DOHH2 (cell line): ENCODE measurements at regions not wholly inside any gene's neighbourhood (a gene's known extent, or its start where the extent isn't known, plus 50 kb on each side); places are given as distances from the start of the nearest gene placed in this dataset.

Source experiments
- H3F3A ChIP-seq: fragments of 200-600 bp; sonication (generic), shearing (Covaris generic); 2 replicates; pipeline ENCODE4 v1.6.0; 2016; ENCODE audit warnings: antibody characterized with exemption, mild to moderate bottlenecking; ENCODE audit not compliant: control insufficient read depth, insufficient read depth
- H3K27ac ChIP-seq: fragments of 200-600 bp; sonication (generic); 2 replicates; pipeline ENCODE4 v1.5.1; 2014; ENCODE audit warnings: low read depth, mild to moderate bottlenecking, low read length, moderate library complexity
- H3K27me3 ChIP-seq: fragments of 200-600 bp; sonication (generic); 2 replicates; pipeline ENCODE4 v1.6.1; 2014; ENCODE audit warnings: mild to moderate bottlenecking, low read length, mixed read lengths; ENCODE audit not compliant: control insufficient read depth
- H3K36me3 ChIP-seq: fragments of 200-600 bp; sonication (generic); 2 replicates; pipeline ENCODE4 v1.6.1; 2014; ENCODE audit warnings: mild to moderate bottlenecking, low read length, moderate library complexity, mixed read lengths; ENCODE audit not compliant: control insufficient read depth
- H3K4me1 ChIP-seq: fragments of 200-600 bp; sonication (generic); 2 replicates; pipeline ENCODE4 v1.6.1; 2014; ENCODE audit warnings: mild to moderate bottlenecking, low read length, mixed read lengths; ENCODE audit not compliant: control insufficient read depth
- H3K4me2 ChIP-seq: fragments of 200-600 bp; sonication (generic); 2 replicates; pipeline ENCODE4 v1.6.0; 2014; ENCODE audit warnings: mild to moderate bottlenecking, low read length, moderate library complexity
- H3K4me3 ChIP-seq: fragments of 200-600 bp; sonication (generic); 2 replicates; pipeline ENCODE4 v1.5.1; 2014; ENCODE audit warnings: mild to moderate bottlenecking, low read length, mixed read lengths
- H3K79me2 ChIP-seq: fragments of 200-600 bp; sonication (generic); 2 replicates; pipeline ENCODE4 v1.6.1; 2014; ENCODE audit warnings: mild to moderate bottlenecking, low read length, mixed read lengths; ENCODE audit not compliant: control insufficient read depth
- H3K9me2 ChIP-seq: fragments of 200-600 bp; sonication (generic); replicated peaks from 2 replicates; pipeline ENCODE4 v1.6.1; 2014; ENCODE audit warnings: mild to moderate bottlenecking, low read length, mixed read lengths; ENCODE audit not compliant: control insufficient read depth
- H3K9me3 ChIP-seq: fragments of 200-600 bp; sonication (generic); 2 replicates; pipeline ENCODE4 v1.6.1; 2014; ENCODE audit warnings: antibody characterized with exemption, low read length, mixed read lengths; ENCODE audit not compliant: control insufficient read depth, insufficient read depth
- H4K20me1 ChIP-seq: fragments of 200-600 bp; sonication (generic); 2 replicates; pipeline ENCODE4 v1.6.0; 2014; ENCODE audit warnings: low read depth, mild to moderate bottlenecking, antibody characterized with exemption, low read length, moderate library complexity; ENCODE audit not compliant: control insufficient read depth, insufficient read depth
- CTCF ChIP-seq: fragments of 200-600 bp; sonication (generic); IDR thresholded peaks from one replicate; pipeline ENCODE4 v1.5.1; 2014; ENCODE audit warnings: antibody characterized with exemption, mild to moderate bottlenecking, low read depth, low read length; ENCODE audit not compliant: poor library complexity, severe bottlenecking
- EZH2phosphoT487 ChIP-seq: fragments of 200-600 bp; sonication (generic); IDR thresholded peaks from 2 replicates; pipeline ENCODE4 v1.6.1; 2017; ENCODE audit warnings: borderline replicate concordance, mild to moderate bottlenecking, antibody characterized with exemption, low read length, moderate library complexity, mixed read lengths

DNA sequence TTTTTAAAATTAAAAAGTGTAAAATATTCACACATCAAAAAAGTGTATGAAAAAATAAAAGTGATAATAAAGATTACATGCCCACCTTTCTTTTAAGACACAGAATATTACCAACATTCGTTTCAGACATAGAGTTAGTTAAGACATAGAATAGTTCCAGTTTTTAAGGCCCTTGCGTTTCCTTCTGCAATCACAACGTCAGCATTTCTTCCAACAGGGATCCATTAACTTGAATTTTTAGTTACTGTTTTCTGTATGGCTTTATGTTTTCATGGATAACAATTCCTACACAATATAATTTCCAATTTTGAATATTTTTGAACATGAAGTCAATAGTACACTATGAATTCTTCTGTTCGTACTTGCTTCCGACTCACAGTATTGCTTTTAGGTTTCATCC, 170.8 kb upstream of the C11orf87 start:
- H3K79me2 ChIP-seq: no peaks in the 10 kb centered on the region
- no peak overlapping the region for H3K4me3 ChIP-seq
- no peak for TF ChIP-seq CTCF
- no peak for TF ChIP-seq EZH2phosphoT487
- no peak overlapping the region for H3K27ac ChIP-seq
- no peaks in the 10 kb centered on the region for H4K20me1 ChIP-seq
- no peaks in the 10 kb centered on the region for H3K4me1 ChIP-seq
- H3F3A ChIP-seq: no peaks in the 10 kb centered on the region
- no peaks in the 10 kb centered on the region for H3K36me3 ChIP-seq
- no peak overlapping the region for H3K4me2 ChIP-seq
- H3K9me2 ChIP-seq: no peaks in the 10 kb centered on the region
- no peaks in the 10 kb centered on the region for H3K9me3 ChIP-seq
- H3K27me3 ChIP-seq: no peaks in the 10 kb centered on the region

- no peaks in the 10 kb centered on the region for H4K20me1 ChIP-seq
- no peaks in the 10 kb centered on the region for H3K36me3 ChIP-seq
- no peaks in the 10 kb centered on the region for H3K79me2 ChIP-seq
- H3K9me2 ChIP-seq: no peaks in the 10 kb centered on the region
- H3K4me2 ChIP-seq: no peak overlapping the region
- no peaks in the 10 kb centered on the region for H3K9me3 ChIP-seq
- no peak overlapping the region for H3K27ac ChIP-seq
- no peaks in the 10 kb centered on the region for H3K27me3 ChIP-seq
- H3K4me1 ChIP-seq: no peaks in the 10 kb centered on the region
- TF ChIP-seq EZH2phosphoT487 (no peak), CTCF (no peak)
- no peaks in the 10 kb centered on the region for H3F3A ChIP-seq
- no peak overlapping the region for H3K4me3 ChIP-seq
Measured at GRCh38 chr11:109264128-109264527, 157.9 kb upstream of the C11orf87 start.

DNA sequence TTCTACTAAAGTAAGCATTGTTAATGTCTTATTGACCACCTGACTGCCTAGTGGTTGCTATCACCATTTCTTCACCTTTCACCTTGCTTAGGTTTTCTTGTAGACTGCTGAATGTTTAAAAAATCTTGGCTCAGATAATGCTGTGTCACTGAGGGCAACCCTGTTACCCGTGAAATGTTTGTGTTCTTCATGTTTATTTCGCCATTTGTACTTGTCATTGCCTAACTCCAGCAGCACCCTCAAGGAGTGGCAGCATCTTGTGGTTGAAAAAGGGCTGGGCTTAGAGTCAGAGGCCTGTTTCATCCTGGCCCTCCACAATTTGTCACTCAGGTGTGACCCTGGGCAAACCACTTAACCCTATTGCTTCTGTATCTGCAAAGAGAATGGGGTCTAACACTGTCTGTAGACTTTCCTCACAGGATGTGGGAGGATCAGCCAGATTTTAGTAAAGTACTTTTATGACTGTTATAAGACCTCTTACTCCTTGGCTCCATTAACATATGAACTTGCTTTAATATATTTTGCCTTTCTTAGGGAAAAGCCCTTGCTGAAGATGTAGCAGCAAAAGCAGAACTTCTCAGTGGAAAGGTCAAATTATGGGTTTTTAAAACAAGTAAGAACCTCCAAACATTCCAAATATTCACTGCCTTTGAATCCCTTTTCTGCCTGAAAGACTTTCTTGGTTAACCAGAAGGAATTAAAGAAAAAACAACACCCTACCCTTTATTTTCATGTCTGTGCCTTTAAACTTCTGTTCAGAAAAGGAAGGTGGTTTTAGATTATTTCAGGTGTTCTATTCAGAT, 154.5 kb upstream of the C11orf87 start:
- H3K4me1 ChIP-seq: no peaks in the 10 kb centered on the region
- no peaks in the 10 kb centered on the region for H3K36me3 ChIP-seq
- no peak overlapping the region for H3K4me3 ChIP-seq
- H4K20me1 ChIP-seq: no peaks in the 10 kb centered on the region
- H3K9me2 ChIP-seq: no peaks in the 10 kb centered on the region
- TF ChIP-seq CTCF: no peak
- TF ChIP-seq EZH2phosphoT487: no peak
- H3K27me3 ChIP-seq: no peaks in the 10 kb centered on the region
- no peaks in the 10 kb centered on the region for H3K79me2 ChIP-seq
- no peaks in the 10 kb centered on the region for H3F3A ChIP-seq
- no peaks in the 10 kb centered on the region for H3K9me3 ChIP-seq
- no peak overlapping the region for H3K4me2 ChIP-seq
- no peak overlapping the region for H3K27ac ChIP-seq
